DND-41 (cell line): ENCODE measurements at regions not wholly inside any gene's neighbourhood (a gene's known extent, or its start where the extent isn't known, plus 50 kb on each side); places are given as distances from the start of the nearest gene placed in this dataset.

ENCODE experiments used
- ATAC-seq: fragments of 200-7000 bp; cut with Tn5 transposase; 3 replicates; pipeline ENCODE4 v1.9.1; 2021; ENCODE audit warnings: low read depth; ENCODE audit not compliant: insufficient read depth
- DNase-seq: peaks from one replicate; pipeline ENCODE4 v3.0.0-alpha.2; 2020
- H2AFZ ChIP-seq: 2 replicates; pipeline ENCODE4 v1.6.0; 2012; ENCODE audit warnings: low read depth, low read length
- H3K27ac ChIP-seq: 2 replicates; pipeline ENCODE4 v1.5.1; 2012; ENCODE audit warnings: low read length, inconsistent platforms
- H3K27me3 ChIP-seq: fragments of 200-600 bp; sonication (generic); 2 replicates; pipeline ENCODE4 v1.6.0; 2012; ENCODE audit warnings: low read length, mild to moderate bottlenecking, inconsistent platforms; ENCODE audit not compliant: insufficient read depth, poor library complexity
- H3K36me3 ChIP-seq: 2 replicates; pipeline ENCODE4 v1.5.1; 2012; ENCODE audit warnings: low read length, inconsistent platforms; ENCODE audit not compliant: insufficient read depth
- H3K4me1 ChIP-seq: 2 replicates; pipeline ENCODE4 v1.5.1; 2012; ENCODE audit warnings: mild to moderate bottlenecking, low read length; ENCODE audit not compliant: insufficient read depth
- H3K4me2 ChIP-seq: 2 replicates; pipeline ENCODE4 v1.6.0; 2012; ENCODE audit warnings: mild to moderate bottlenecking, moderate library complexity, low read length, inconsistent platforms; ENCODE audit not compliant: insufficient read depth
- H3K4me3 ChIP-seq, 2 experiments: fragments of 200-600 bp in 1 of 2; shearing (Covaris generic) in 1 of 2; 2 replicates each; pipeline ENCODE4 v1.5.1; 2012 to 2016; ENCODE audit warnings: inconsistent platforms in 2 of 2, low read length in 2 of 2, mild to moderate bottlenecking in 2 of 2, low read depth in 1 of 2, moderate library complexity in 1 of 2
- H3K79me2 ChIP-seq: 2 replicates; pipeline ENCODE4 v1.6.0; 2012; ENCODE audit warnings: low read length, inconsistent platforms; ENCODE audit not compliant: insufficient read depth
- H3K9ac ChIP-seq: 2 replicates; pipeline ENCODE4 v1.6.0; 2012; ENCODE audit warnings: low read depth, mild to moderate bottlenecking, inconsistent platforms, low read length, moderate library complexity
- H3K9me3 ChIP-seq: 2 replicates; pipeline ENCODE4 v1.5.1; 2012; ENCODE audit warnings: low read length, moderate library complexity, mild to moderate bottlenecking, inconsistent platforms; ENCODE audit not compliant: insufficient read depth, severe bottlenecking
- H4K20me1 ChIP-seq: 2 replicates; pipeline ENCODE4 v1.6.0; 2012; ENCODE audit warnings: low read length; ENCODE audit not compliant: insufficient read depth
- CTCF ChIP-seq: IDR thresholded peaks from 2 replicates; pipeline ENCODE4 v1.5.1; 2012; ENCODE audit warnings: borderline replicate concordance, low read length, moderate library complexity, mild to moderate bottlenecking; ENCODE audit not compliant: poor library complexity, severe bottlenecking; ENCODE audit errors: extremely low read depth
- EZH2 ChIP-seq: IDR thresholded peaks from 3 replicates; pipeline ENCODE4 v1.6.1; 2012; ENCODE audit warnings: borderline replicate concordance, low read depth, mild to moderate bottlenecking, moderate library complexity, low read length, inconsistent platforms; ENCODE audit not compliant: severe bottlenecking

- no peak overlapping the region for H2AFZ ChIP-seq
Measured at GRCh38 chr6:10268111-10268510, 146.8 kb downstream of the TFAP2A start.

GRCh38 chr6:10266462-10266861 is 148.4 kb downstream of the TFAP2A start:
- no peak overlapping the region for H3K4me2 ChIP-seq
- no peak for DNase-seq
- no peaks in the 10 kb centered on the region for H3K4me1 ChIP-seq
- no peak for ATAC-seq
- no peaks in the 10 kb centered on the region for H3K9me3 ChIP-seq
- no peak overlapping the region for H3K4me3 ChIP-seq
- H4K20me1 ChIP-seq: no peaks in the 10 kb centered on the region
- H3K9ac ChIP-seq: no peak overlapping the region
- H2AFZ ChIP-seq: no peak overlapping the region
- H3K27me3 ChIP-seq: no peaks in the 10 kb centered on the region
- no peaks in the 10 kb centered on the region for H3K79me2 ChIP-seq
- H3K36me3 ChIP-seq: no peaks in the 10 kb centered on the region
- TF ChIP-seq EZH2: no peak
- no peak for TF ChIP-seq CTCF
- no peak overlapping the region for H3K27ac ChIP-seq

More at GRCh38 chr6:10268111-10268510, 146.8 kb downstream of the TFAP2A start:
- no peak for TF ChIP-seq EZH2
- no peak for TF ChIP-seq CTCF
- Histone ChIP-seq H3K79me2 (no peaks in the 10 kb centered on the region), H3K27ac (no peak overlapping the region), H3K4me1 (no peaks in the 10 kb centered on the region), H3K4me3 (no peak overlapping the region), H3K9me3 (no peaks in the 10 kb centered on the region), H3K36me3 (no peaks in the 10 kb centered on the region), H3K4me2 (no peak overlapping the region), H3K27me3 (no peaks in the 10 kb centered on the region), H4K20me1 (no peaks in the 10 kb centered on the region), H3K9ac (no peak overlapping the region)
- DNase-seq (no peak), ATAC-seq (no peak)

GRCh38 chr6:10266061-10266460 is 148.8 kb downstream of the TFAP2A start:
- no peak for TF ChIP-seq CTCF
- TF ChIP-seq EZH2: no peak
- Histone ChIP-seq H3K27ac (no peak overlapping the region), H4K20me1 (no peaks in the 10 kb centered on the region), H3K27me3 (no peaks in the 10 kb centered on the region), H3K9ac (no peak overlapping the region), H3K36me3 (no peaks in the 10 kb centered on the region), H3K79me2 (no peaks in the 10 kb centered on the region), H3K4me1 (no peaks in the 10 kb centered on the region), H2AFZ (no peak overlapping the region), H3K4me3 (no peak overlapping the region), H3K4me2 (no peak overlapping the region), H3K9me3 (no peaks in the 10 kb centered on the region)
- ATAC-seq: no peak
- DNase-seq: no peak

GRCh38 chr6:10262505-10262904 is 152.4 kb downstream of the TFAP2A start:
- no peak overlapping the region for H3K4me2 ChIP-seq
- TF ChIP-seq CTCF (no peak), EZH2 (no peak)
- H3K36me3 ChIP-seq: no peaks in the 10 kb centered on the region
- H3K9ac ChIP-seq: no peak overlapping the region
- no peak overlapping the region for H3K4me3 ChIP-seq
- no peak overlapping the region for H2AFZ ChIP-seq
- H3K79me2 ChIP-seq: no peaks in the 10 kb centered on the region
- H3K4me1 ChIP-seq: no peaks in the 10 kb centered on the region
- no peaks in the 10 kb centered on the region for H3K9me3 ChIP-seq
- H4K20me1 ChIP-seq: no peaks in the 10 kb centered on the region
- no peaks in the 10 kb centered on the region for H3K27me3 ChIP-seq
- no peak for DNase-seq
- ATAC-seq: no peak
- H3K27ac ChIP-seq: no peak overlapping the region
